ENCODE measurements at regions not wholly inside any gene's neighbourhood (a gene's known extent, or its start where the extent isn't known, plus 50 kb on each side); places are given as distances from the start of the nearest gene placed in this dataset.
"Not testable (repeated sequence)": the region's sequence is repeated elsewhere in the genome, so short reads cannot be mapped to it uniquely, and the experiment has no call there.

- no peak for DNase-seq
Observed at GRCh38 chr20:29687438-29687837, 1570.0 kb upstream of the DEFB115 start.

DNA sequence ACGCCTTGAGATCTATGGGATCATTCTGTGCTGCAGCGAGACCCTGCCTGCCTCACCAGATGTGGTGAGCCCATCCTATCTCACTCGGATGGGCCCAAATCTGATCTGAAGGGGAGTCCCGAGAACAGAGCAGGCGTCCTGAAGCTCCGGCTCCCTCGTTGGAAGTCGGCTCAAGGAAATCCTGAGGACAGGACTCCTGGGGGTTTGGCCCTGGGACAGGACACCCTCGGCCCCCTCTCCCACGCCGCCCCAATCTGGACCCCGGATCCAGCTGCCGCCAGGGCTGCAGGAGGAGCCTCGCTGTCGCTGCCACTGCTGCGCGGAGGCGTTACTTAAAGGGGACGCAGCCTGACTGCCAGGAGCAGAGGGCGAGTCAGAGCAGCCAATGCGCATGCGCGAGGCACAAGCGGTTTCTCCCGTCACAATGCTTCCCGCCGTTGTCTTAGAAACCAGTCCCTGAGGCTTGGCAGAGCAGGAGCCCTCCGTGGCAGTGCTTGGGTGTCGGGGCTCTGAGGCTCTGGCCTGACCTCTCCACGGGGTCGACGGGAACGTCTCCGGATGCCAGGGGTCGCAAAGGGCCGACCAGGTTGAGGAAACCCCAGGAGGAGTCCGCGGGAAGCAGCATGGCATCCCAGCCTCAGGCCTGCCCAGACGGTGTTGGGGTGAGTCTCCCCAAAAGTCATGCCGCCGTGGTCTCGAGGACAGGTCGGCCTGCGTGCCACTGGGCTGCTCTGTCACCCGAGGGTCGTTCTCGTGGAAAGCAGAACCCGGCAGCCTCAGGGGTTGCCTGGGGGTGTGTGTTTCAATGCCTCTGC, 1567.8 kb upstream of the DEFB115 start:
- DNase-seq = peak; percentile 14

DNA sequence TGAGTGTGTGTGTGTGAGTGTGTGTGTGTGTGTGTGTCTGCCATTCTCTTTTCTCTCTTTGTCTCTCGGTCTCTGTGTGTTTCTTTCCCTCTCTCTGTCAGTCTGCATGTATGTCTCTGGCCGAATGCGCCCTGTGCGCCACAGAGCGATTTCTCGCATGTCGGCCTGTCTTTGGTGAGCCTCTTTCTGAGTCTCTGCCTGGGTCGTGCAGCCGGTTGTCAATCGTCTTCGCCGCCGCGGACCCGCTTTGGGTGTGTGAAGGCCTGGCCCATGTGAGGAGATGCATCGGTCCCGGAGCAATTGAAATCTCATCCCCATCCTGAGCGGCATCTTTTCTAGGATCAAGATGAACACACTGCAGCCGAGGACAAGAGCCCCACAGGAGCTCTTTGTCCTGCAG, 1567.2 kb upstream of the DEFB115 start:
- no peak for DNase-seq

DNA sequence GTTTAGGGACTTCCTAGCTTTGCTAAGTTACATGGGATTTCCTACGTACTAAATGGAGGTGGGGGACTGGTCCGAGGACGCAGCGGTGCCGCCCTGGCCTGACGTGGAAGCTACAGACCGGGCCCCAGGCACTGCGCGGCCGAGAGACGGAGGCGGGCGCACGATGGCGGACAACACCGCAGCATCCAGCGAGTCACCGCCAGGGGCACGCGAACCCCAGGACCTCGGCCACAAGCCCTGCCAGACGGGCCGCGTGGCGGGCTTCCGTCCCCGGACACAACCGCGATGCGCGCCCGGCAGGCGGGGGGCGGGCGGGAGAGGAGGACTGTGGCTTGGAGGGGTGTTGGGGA, 1516.9 kb upstream of the DEFB115 start:
- no peak for DNase-seq

DNA sequence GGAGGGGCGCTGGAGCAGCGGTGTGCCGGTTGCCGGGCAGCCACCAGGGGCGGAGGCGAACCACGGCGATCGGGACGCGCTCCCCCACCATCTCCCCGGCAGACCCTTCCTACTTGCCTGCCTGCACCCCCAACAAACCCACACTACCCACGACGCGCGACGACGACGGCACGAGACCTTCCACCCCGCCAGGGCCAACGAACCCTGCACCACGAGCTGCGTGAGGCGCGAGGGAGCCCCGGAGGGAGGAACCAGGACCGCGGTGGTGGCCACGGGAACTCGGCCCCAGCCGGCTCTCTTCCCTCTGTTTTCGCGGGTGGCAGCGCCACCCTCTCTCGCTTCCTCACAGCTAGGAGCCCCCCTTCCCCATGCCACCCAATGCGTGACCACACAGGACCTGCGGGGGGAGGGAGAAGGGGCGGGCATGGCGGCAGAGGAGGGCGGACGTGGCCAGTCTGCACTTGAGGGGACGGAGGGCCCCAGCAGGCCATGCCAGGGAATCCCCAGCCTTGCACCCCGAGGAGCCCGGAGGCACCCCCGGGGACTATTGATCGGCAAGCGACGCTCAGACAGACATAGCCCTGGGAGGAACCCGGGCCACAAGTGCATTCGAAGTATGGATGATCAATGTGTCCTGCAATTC, 1516.4 kb upstream of the DEFB115 start:
- DNase-seq = no peak

DNA sequence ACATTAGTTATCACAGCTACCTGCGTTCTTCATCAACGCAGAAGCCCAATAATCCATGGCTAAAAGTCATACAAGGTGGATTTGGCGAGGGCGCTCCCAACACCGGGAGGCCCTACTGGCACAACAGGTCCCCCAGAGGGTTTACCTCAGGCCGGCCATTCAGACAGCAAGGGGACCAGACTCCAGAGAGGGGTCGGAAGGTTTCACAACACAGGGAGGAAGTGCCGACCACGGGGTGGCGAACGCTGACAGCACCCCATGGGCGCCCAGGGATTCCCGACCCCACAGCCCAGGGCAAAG, 1515.9 kb upstream of the DEFB115 start:
- no peak for DNase-seq

- no peak for DNase-seq
Observed at GRCh38 chr20:29741894-29742698, 1515.4 kb upstream of the DEFB115 start.

GRCh38 chr20:29742699-29743100, 1514.8 kb upstream of the DEFB115 start:
- no peak for DNase-seq

- DNase-seq = no peak
Observed at GRCh38 chr20:29743101-29743931, 1514.1 kb upstream of the DEFB115 start.

DNA sequence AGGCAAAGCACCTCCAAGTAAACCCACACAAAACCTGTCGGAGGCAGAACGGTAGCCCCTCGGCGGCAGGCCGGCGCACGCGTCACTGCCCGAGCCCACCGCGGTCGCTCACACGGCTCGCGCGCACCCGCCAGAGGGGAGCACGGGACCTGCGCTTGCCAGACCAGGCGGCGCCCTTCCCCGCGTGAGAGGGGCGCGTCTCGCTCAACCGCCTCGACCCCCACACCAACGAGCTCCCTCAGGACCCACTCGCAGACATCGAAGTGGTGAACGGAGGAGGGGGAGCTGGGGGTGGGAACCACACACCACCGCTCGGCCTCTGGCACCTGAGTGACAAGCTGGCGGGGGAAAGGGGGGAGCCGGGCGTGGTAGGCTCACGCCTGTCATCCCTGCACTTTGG, 1513.4 kb upstream of the DEFB115 start:
- no peak for DNase-seq

- not testable (repeated sequence) for DNase-seq
Observed at GRCh38 chr20:29745534-29746245, 1511.8 kb upstream of the DEFB115 start.

DNA sequence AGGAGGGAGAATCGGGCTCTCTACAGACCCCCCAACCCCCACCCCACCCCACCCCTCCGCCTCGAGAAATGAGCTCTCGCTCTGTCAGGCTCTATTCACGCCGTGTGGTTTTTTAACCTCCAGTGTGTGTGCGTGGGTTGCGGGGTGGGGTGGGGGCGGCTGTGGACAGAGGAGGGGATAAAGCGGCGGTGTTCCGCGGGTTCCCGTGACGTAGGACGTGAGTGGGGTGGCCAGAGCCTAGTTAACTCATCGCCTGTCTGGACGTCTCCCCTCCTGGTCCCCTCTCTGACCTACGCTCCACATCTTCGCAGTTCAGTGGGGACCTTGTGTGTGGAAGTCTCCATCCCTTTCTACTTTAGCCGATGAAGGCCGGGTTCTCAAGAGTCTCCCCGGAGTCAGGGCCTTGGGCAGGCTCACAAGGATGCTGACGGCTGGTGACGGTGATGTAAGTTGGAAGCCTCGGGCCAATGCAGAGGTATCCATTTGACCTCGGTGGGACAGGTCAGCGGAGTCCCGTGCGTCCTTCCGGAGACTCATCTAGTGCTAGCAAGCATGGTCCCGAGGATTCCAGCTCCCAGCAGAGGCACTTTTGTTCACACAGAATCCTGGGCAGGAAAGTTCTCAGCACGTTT, 1507.1 kb upstream of the DEFB115 start:
- no peak for DNase-seq

- peak; percentile 7 for DNase-seq
Observed at GRCh38 chr20:29752644-29753425, 1504.6 kb upstream of the DEFB115 start.

DNA sequence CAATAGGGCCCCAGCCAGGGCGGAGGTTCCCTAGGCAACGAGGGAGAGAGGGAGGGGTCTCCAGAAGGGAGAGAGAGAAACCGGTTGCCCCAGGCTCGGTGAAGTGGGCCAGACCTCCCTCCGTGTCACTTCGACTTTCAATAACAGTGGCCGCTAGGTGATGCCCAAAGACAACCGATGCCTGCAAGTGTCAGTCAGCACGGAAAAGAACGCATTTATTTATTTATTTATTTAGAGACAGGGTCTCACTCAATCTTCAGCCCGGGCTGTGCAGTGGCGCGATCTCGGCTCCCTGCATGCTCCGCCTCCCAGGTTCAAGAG, 1504.1 kb upstream of the DEFB115 start:
- not testable (repeated sequence) for DNase-seq

- not testable (repeated sequence) for DNase-seq
Observed at GRCh38 chr20:29753879-29754278, 1503.6 kb upstream of the DEFB115 start.

GRCh38 chr20:29755854-29756498, 1501.5 kb upstream of the DEFB115 start:
- not testable (repeated sequence) for DNase-seq

GRCh38 chr20:29756664-29757063, 1500.8 kb upstream of the DEFB115 start:
- DNase-seq = no peak

DNA sequence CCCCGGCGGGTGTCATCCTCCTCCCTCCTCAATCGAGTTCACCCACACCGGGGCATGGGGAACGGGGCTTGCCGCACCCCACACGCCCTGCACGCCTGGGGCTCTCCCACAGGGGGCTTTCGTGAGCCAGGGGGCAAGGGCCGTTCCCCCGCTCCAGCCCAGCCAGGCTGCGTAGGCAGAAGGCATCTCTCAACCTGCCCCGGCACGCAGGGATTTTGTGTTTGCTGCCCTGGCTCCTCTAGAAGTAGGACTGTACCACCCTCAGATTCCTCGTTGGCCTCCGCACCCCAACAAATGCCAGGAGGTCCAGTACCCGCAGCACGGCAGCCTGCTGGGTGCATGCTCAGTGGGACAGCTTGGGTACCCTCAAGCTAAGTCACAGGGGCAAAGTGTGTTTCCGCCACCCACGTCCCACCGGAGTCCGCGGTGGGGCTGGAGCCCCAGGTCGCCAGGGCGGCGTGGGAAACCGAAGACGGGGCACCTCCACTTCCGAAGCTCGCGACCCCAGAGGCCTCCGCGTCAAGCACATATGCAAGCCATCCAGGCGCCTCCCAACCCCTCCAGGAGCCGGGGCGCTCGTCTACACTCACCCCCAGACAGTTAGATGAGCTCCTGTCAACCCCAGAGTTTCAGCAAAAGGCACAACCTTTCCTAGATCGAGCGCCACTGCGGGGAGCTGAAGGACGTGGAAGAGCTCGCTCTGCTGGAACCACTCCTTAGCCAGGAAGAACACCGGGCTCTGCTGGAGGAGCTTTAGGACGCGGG, 1495.7 kb upstream of the DEFB115 start:
- not testable (repeated sequence) for DNase-seq

DNA sequence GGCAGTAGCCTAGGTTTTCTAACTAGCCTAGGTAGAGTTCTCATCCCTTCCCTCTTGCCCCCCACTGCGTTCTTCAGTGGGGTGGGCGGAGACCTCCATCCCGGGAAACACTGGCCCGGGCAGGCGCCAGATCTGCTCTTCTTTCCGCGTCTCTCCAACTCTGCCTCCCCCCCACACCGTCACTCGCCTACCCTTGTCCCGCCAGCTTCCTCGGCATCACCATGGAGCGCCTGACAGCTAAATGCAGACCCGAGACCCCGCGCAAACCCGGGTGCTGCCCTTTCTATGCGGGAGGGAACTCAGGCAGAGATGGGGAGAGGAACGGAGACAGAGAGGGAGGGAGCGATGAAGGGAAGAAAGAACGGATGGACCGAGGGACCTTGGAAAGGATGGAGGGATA, 1494.8 kb upstream of the DEFB115 start:
- no peak for DNase-seq
